ENCODE measurements at regions not wholly inside any gene's neighbourhood (a gene's known extent, or its start where the extent isn't known, plus 50 kb on each side); places are given as distances from the start of the nearest gene placed in this dataset.

DNA sequence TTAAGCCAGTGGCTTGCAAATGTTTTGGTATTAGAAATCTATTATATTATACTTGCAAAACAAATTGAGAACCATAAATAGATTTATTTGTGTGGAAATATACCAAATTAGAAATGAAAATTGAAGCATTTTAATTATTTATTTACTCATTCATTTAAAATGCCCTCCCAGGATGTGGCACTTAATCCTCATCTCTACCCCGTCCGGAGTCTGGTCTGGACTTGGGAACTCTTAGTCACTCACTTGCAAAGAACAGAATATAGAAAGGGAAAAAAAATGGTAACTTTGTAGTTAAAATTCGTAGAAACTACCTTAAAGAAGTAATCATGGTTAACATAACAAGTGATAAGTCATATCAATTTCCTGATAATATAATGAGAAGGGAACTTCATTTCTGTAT is 775.9 kb upstream of the INTU start:
- TF ChIP-seq, protein P1, sequence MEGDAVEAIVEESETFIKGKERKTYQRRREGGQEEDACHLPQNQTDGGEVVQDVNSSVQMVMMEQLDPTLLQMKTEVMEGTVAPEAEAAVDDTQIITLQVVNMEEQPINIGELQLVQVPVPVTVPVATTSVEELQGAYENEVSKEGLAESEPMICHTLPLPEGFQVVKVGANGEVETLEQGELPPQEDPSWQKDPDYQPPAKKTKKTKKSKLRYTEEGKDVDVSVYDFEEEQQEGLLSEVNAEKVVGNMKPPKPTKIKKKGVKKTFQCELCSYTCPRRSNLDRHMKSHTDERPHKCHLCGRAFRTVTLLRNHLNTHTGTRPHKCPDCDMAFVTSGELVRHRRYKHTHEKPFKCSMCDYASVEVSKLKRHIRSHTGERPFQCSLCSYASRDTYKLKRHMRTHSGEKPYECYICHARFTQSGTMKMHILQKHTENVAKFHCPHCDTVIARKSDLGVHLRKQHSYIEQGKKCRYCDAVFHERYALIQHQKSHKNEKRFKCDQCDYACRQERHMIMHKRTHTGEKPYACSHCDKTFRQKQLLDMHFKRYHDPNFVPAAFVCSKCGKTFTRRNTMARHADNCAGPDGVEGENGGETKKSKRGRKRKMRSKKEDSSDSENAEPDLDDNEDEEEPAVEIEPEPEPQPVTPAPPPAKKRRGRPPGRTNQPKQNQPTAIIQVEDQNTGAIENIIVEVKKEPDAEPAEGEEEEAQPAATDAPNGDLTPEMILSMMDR (IDR thresholded peaks at IDR 0.05; ENCODE audit: borderline replicate concordance, extremely low read depth, low read length, poor library complexity, severe bottlenecking), result no peak
- no peak for TF ChIP-seq EZH2 (IDR thresholded peaks at IDR 0.05; ENCODE audit: borderline replicate concordance, low read depth, low read length, severe bottlenecking)
